ENCODE measurements at regions not wholly inside any gene's neighbourhood (a gene's known extent, or its start where the extent isn't known, plus 50 kb on each side); places are given as distances from the start of the nearest gene placed in this dataset.
"Not testable (repeated sequence)": the region's sequence is repeated elsewhere in the genome, so short reads cannot be mapped to it uniquely, and the experiment has no call there.

- no peak for DNase-seq
Measured at GRCh38 chr2:3114406-3115185, 263.0 kb downstream of the EIPR1 start.

DNA sequence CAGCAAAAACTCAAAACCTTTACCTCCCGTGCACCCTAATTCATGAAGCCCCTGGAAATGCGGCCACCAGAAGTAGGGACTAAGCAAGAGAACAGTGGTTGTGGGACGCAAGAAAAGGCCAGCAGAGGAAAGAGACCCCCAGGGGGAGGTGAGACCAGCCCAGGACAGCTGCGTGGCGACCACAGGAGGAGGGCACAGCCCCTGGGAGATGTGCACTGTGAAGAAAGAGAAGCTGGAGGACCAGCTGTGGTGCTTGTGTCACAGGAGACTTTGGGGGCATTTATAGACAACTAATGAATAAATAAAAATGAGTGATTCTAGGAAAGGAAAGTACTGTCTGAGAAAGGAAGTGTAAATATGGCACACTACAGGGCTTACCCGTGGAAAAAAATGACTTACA is 263.8 kb downstream of the EIPR1 start:
- no peak for DNase-seq

- DNase-seq = no peak
Measured at GRCh38 chr2:3113122-3113521, 264.5 kb downstream of the EIPR1 start.

DNA sequence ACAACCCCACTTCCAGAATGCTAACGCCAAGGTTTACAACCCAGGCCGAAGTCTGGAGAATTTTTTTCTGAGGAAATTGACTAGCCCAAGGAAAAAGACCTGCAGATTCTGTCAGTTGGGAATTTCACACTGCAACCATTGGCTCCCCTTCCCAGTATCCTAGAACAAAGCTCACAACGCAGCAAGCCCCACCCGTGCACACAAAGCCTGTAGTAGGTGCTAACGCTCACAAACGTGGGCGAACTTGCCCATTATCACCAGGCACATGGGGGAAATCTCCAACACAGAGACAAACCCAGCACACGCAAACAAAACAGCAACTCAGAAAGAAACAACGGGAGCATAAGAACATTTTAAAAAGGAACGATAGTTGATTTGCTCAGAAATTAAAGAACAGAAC is 265.1 kb downstream of the EIPR1 start:
- DNase-seq = no peak

- no peak for DNase-seq
Measured at GRCh38 chr2:3112131-3112530, 265.5 kb downstream of the EIPR1 start.

DNA sequence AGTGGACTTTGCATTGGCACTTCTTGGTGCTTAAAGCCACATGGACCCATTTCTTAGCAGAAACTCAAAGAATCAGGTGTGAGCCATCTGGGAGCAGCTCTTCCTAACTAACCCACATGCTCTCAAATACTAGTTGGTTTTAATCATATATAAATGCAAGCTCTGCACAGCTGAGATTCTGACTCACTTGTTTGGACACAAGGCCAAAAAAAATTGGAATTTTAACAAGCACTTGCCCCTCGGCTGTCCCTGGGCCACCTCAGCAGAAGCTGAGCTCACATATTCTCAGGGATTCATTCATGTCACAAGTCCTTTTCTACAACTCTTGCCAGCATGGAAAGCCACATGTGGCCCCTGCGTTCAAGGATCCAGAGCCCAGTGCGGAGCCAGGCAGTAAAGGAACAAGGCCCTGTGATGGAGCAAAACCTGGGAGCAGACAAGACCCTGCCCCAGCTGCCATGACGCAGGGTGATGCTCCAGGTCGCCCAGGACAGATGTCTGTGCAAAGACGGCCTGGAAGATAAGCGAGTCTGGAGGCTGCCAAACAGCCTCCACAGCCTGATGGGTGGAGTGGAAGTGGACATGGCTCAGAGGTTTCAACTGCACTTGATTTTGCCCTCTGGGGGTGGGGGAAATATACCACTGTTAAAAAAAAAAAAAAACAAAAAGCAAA is 266.5 kb downstream of the EIPR1 start:
- DNase-seq = no peak

GRCh38 chr2:3110555-3110954 is 267.1 kb downstream of the EIPR1 start:
- DNase-seq = no peak

GRCh38 chr2:3108710-3109702 is 268.6 kb downstream of the EIPR1 start:
- DNase-seq = no peak

DNA sequence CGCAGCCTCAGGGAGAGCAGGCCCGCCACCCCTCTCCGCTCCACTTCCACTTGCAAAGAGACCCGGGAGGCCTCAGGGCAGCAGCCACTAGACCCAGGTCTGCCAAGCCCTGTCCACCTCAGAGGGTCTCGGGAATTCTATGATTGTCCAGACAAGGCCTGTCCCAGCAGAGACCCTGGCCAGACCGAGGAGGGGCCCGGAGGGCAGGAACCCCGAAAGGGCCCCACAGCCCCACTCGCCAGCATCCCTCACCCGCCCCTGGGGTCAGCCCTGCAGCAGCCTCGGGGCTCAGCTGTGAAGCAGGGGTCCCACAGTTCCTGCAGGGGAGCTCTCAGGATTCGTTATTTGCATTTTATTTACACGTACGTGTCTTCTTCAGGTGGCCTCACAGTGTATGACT is 269.5 kb downstream of the EIPR1 start:
- no peak for DNase-seq

DNA sequence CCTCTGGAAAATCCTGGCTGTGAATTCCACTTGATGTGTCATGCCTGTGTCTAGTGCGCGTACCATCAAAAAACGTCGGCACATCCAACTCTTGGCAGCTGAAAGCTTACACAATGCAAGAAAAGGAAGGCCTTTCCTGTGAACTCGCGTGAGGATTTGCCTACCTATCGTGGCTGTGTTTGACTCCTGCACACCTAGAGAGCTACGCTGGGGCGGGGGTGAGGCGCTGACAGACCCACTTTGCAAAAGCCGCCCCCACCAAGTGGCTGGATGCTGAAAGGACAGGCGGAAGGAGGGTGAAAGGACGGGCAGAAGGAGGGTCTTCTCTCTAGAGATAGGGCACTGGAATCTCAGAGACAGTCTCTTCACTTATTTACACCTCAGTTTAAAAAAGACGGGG is 270.1 kb downstream of the EIPR1 start:
- no peak for DNase-seq

DNA sequence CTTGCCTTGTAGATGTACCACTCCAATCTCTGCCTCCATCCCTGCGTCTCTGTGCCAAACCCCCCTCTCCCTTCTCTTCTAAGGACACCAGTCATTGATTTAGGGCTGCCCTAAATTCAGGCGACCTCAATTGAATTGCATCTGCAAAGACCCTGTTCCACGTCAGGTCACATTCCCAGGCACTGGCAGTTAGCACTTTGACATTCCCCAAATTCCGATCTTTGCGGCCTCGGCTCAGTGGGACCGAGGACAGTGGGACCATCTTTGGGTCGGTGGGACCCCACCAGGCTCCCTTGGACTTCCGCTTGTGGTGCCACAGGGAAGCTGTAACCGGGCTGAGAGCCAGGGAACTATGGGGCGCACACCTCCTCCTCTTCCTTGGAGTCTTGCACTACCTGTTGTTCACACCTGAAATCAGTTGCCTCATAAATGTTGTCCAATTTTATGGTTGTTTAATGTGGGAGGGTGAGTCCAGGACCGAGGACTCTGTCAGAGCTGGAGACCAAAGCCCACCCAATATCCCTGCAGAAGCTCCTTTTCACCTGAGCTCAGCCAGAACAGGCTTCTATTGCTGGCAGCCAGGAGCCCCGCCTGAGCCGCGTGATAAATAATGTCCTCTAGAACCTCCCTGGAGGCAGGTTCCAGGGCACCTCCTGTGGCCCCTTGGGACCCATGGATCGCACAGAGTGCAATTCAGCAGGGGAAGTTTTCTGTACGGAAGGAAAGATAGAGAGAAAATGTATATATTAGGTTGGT is 271.6 kb downstream of the EIPR1 start:
- no peak for DNase-seq

- not testable (repeated sequence) for DNase-seq
Measured at GRCh38 chr2:3104958-3105813, 272.4 kb downstream of the EIPR1 start.

DNA sequence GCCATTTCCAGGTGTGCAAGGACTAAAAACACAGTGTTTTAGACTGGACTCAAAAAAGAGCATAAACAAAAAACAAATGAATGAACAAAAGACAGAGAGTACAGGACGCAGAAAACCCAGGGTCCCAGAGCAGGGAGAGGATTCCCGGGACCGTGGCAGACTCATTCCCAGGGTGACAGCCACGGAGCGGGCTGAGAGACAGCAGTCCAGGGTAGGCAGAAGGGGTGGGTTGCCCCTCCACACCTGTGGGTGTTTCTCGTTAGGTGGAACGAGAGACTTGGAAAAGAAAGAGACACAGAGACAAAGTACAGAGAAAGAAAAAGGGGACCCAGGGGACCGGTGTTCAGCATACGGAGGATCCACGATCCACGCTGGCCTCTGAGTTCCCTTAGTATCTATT is 273.4 kb downstream of the EIPR1 start:
- DNase-seq = no peak

- DNase-seq = no peak
Measured at GRCh38 chr2:3102922-3103569, 274.6 kb downstream of the EIPR1 start.

- no peak for DNase-seq
Measured at GRCh38 chr2:3102081-3102921, 275.3 kb downstream of the EIPR1 start.

DNA sequence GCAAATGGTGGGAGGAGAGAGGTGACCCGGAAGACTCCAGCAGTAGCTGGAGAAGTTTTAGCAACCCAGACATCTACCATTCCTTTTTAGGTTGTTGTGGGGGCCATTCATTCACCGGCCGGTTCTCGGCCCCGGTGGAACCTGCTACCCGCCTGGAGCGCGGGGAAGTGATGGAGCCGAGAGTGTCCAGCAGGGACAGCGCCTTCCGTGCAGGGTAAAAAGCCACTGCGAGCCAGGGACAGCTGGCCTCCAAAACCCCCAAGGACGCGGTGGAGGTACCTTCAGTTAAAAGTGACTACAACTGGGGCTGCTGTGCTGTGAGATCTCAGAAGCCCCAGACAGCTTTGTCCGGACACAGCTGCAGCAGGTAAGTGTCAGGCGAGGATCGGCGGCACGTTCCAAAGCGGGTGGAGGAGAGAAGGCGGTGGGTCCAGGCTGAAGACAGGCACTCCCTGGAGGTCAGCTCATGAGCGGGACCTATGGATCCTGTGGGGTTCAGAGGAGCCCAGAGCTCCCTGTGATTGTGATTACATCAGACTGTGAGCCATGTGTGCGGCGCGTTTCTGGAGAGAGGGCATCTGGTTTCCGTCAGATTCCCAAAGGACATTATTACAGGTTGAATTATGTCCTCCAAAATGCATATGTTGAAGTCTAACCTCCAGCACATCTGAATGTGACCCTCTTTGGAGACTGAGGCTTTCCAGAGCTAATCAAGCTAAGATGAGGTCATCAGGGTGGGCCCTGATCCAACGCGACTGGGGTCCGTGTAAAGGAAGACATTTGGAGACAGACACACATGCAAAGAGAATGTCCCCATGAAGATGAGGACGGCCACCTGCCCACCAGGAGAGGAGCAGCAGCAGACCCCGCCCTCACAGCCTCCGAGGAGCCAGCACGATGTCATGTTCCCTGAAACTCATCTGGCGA is 276.3 kb downstream of the EIPR1 start:
- DNase-seq = no peak

DNA sequence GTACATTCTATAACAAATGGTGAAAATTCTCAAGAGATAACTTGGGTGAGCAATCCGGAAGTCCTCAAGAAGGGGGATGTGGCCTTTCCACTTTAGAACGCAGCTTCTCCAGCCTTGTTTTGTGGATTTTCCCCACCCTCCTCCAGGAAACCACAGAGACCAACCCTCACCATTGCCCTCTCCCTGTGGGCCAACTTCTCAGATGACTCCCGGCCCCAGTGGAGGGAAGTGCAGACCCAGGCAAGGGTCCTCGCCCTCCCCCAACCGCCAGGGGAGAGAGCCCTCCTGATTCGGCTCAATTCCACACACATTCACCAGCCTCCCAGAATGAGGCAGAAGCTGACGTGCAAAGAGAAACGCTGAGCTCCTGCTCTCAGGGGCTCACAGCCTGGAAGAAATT is 277.2 kb downstream of the EIPR1 start:
- no peak for DNase-seq

DNA sequence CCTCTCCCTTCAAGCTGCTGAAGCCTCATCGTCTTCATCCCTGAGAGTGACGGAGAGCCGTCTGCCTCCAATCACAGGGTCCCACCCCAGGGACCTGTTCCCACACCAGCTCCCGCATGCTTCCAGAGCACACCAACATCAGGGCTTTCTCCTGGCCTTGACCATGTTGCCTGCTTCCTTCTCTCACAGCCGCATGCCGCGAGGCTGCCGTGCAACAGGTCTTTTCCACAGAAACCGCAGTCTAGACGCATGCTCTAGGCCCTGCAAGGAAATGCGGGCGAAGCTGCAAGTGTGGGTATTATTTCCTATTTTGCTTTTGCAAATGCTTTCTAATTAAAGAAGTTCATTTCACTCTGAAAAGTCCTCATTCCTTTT is 277.8 kb downstream of the EIPR1 start:
- no peak for DNase-seq

All from NCI-H1105 (cell line).